Ramos (cell line): ENCODE measurements at regions not wholly inside any gene's neighbourhood (a gene's known extent, or its start where the extent isn't known, plus 50 kb on each side); places are given as distances from the start of the nearest gene placed in this dataset.

Source experiments
- in situ Hi-C: fragments of 300-500 bp; cut with MboI; formaldehyde crosslinking; loops from one replicate; pipeline ENCODE4 v1.14.3; 2022; ENCODE audit warnings: low sequenced_read_pairs; ENCODE audit not compliant: unreplicated experiment

- in situ Hi-C loops, result no loop called here
These were observed 92.8 kb upstream of the ELL2 start for GRCh38 chr5:96054311-96055030.

- in situ Hi-C loops, result no loop called here
These were observed 91.5 kb upstream of the ELL2 start for GRCh38 chr5:96053063-96053735.

GRCh38 chr5:96052374-96052773 lies 90.7 kb upstream of the ELL2 start:
- in situ Hi-C loops, result no loop called here

DNA sequence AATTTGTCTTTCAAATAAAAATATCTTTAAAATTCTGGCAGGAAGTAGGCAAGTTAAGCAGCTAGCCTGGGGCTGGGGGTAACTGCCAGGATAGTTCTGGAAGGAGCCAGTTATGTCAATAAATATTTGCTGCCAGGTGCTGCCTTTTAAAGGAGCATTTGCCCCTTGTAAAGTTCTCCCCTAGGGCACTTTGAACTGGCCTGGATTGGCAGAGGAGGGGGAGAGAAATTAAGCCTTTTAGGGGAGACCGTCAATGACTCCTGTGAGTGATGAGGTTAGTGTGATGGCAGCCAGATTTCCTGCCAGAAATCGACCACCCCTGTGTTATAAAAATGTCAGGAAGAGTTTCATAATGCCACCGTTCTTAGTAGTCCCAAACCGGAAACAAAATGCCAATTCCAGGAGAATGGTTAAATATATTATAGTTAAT lies 89.8 kb upstream of the ELL2 start:
- in situ Hi-C loops, result no loop called here

DNA sequence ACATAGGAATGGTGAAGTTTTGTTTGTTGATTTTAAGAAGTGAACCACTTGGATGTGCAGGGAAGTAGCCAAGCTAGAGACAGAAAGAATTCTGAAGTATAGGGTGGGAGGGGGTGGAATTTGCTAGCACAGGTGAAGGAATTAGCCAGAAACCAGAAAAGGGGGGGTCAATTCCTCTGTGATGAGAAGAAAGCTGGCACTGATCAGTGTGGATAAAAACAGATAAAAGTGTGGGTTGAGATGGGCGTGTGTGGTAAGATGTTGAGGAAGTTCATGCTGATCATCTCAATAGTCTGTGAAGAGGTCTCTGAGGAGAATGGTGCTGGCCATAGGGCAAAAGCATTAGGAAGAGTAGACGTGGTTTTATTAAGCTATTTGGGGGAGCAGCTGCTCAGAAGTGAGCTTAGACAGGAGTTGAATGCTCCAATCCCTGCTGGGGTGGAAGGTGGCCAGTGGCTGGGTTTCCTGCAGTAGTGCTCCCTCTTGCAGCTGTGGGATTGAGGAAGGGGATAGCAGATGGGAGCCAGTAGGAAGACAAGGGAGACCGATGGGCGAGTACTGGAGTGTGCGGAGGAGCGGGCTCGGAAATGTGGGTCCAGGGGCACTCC lies 88.7 kb upstream of the ELL2 start:
- in situ Hi-C loops, result no loop called here

DNA sequence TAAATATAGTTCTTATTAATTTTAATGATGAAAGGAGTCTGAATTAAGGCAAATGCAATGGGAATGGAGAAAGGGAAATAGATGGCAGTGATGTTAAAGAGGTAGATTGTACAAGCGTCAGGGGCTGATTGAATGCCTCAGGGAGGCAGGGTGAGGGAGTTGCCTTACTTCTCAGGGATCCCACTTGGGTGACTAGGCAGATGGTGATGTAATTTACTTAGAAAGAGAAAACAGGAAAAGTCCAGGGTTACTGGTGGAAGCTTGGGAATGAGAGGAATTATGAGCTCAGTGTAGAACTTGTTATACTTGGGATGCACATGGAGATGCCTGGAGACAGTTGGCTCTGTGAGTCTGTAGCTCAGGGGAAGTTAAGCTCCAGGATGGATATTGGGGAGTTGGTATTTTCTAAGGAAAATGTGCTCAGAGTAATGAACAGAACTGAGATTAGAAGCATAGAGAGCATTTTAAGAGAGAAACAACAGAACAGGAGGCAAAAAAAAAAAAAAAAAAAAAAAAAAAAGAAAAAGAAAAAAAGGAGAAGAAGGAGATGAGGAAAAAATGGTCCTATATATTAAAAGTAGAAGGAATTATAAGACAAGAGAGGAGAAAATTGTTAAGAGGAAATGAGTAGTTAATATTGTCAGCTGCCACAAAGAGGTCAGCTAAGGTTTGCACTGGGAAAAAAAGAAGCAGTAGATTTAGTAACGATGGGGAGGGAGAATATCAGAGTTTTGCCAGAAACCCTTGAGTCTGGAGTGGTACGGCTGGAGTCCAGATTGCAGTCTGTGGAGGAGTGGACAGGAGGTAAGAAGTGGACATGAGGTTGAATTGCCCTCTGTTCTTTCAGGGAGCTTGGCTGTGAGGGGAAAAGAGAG lies 88.0 kb upstream of the ELL2 start:
- in situ Hi-C loops, result no loop called here

DNA sequence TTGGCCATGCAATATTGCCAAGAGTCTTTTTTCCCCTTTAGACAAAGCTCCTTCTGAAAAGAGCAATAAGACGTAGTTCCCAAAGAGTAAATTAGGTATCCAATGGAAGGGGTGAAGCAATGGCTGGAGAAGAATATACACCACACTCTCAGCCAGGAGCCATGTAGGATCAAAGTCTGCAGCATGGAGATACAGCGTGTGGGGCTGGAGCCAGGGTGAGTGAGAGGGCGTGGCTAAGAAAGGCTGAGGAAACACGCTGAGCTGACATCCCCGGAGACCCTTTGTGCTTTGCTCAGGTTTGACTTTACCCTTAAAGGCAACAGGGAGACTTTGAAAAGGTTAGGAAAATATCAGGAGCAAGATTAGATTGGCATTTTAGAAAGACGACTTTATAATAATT lies 87.1 kb upstream of the ELL2 start:
- in situ Hi-C loops, result no loop called here

DNA sequence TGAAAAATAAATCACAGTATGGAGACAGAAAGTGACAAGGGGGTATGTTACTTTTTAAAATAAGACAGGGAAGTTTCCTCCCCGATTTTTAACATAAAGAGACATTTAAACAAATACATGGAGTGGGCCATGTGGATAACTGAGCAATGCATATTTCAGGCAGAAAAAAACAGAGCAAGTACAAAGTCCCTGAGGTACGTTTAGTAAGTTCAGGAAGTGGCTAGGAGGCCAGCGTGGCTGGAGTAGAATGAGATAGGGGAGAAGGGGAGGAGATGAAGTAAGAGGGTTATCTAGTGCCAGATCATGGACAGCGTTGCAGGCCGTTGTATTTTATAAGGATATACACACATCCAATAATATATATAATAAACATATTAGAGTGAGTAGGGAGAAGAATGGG lies 84.2 kb upstream of the ELL2 start:
- in situ Hi-C loops, result no loop called here

DNA sequence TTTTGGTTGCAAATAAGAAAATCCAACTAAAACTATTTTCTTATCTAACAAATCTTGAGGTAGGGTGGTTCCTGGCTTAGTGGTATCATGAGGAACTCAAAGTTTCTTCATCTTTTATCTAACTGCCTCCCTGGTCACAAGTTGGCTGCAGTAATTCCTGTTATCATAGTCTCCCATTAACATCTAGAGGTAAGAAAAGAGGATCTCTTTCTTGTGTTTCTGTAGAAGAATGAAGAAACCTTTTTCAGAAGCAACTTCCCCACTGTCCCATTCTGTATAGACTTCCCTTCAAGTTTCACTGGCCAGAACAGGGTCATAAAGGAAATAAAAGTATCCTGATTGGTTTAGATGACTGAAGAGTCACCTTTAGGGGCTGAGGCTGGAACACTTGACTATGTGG lies 81.8 kb upstream of the ELL2 start:
- in situ Hi-C loops, result no loop called here

DNA sequence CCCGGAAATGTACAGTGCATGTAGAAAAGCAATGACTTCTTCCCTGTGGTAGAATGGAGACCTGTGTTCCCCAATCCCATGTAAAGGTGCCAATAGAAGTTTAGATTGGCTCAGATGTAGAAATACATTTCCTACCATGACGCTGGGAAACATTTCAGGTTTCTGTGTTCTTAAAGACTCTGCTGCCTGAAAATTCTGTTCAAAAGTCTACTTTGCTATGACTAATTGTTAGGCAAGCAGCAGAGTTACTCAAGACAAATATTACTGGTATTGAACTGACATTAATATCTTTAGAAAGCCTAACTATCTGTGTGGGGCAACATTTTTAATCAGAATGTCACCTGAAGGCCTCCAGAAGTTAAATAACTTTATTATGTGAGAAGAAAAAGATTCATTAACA lies 75.5 kb upstream of the ELL2 start:
- in situ Hi-C loops, result no loop called here

DNA sequence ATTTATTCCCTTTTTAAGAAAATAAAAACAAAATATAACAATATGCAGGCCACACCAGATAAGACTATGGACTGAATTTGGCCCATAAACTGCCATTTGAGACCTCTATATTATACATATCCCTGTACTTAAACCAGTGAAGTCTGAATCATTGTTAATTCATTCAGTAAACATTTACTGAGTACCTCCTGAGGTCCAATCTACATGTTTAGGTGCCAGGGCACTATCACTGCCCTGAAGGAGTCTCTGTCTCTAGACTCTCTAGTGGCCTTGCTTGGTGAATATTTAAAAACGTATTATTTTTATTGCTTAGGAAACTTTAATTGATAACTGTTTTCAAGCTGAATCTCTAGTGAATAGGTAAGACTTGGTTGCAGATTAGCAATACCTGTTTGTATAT lies 74.7 kb upstream of the ELL2 start:
- in situ Hi-C loops, result no loop called here

DNA sequence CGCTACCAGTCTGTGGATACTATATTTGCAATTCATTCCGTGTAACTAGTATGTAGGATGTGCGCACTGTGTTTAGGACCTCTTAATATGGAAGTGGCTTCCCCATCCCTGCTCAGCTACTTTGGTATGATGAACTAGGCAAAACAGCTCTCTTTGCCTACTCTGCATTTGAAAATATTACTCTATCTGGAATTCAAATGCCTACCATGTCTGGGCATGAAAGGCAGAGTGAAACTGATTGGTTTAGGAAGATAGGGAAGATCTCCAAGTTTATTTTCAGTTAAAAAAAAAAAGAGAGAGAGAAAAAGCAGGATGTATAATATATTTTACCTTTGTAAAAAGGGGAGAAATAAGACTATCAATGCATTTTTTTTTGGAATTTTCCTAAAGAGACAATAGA lies 74.1 kb upstream of the ELL2 start:
- in situ Hi-C loops, result no loop called here

- in situ Hi-C loops, result no loop called here
These were observed 71.5 kb upstream of the ELL2 start for GRCh38 chr5:96033116-96033515.

DNA sequence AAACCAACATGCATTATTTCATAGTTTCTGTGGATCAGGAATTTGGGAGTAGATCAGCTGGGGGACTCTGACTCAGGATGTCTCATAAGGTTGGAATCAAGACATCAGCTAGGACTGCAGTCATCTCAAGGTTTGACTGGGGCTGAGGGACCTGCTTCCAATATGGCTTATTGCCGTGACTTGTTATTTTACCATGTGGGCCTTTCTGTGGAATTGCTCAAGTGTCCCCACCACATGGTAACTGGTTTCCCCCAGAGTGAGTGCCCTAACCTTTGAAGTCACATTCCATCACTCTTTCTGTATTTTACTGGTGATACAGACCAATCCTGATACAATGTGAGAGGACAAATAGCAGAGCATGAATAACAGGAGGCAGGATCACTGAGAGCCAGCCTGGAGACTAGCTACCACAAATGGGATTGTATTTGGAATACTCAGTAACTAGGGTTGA lies 70.2 kb upstream of the ELL2 start:
- in situ Hi-C loops, result no loop called here

- in situ Hi-C loops, result no loop called here
These were observed 69.5 kb upstream of the ELL2 start for GRCh38 chr5:96031180-96031579.

DNA sequence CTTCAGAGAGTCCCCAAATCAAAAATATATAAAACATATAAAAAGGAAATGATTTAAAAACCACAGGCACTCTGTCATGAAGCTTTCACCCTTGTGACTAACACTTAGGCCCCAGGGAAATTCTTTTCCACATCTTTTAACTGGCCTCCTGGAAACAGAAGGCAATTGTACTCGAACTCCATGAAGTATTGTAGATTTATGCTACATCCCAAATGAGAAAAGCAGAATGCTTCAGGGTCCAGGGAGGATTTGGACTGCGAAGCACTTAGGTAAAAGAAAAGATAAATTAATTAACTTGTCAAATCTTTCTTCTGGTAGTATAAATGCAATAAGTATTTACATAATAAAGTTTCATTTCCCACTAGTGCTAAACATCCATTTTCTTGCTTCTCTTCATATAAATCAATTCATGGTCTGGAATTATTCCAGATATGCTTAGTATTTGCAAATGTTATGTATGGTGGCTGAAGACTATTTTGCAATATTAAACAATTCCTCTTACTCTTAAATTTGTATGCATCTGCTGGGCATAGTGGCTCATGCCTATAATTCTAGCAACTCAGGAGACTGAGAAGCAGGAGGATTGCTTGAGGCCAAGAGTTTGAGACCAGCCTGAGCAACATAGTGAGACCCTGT lies 64.9 kb upstream of the ELL2 start:
- in situ Hi-C loops, result no loop called here

DNA sequence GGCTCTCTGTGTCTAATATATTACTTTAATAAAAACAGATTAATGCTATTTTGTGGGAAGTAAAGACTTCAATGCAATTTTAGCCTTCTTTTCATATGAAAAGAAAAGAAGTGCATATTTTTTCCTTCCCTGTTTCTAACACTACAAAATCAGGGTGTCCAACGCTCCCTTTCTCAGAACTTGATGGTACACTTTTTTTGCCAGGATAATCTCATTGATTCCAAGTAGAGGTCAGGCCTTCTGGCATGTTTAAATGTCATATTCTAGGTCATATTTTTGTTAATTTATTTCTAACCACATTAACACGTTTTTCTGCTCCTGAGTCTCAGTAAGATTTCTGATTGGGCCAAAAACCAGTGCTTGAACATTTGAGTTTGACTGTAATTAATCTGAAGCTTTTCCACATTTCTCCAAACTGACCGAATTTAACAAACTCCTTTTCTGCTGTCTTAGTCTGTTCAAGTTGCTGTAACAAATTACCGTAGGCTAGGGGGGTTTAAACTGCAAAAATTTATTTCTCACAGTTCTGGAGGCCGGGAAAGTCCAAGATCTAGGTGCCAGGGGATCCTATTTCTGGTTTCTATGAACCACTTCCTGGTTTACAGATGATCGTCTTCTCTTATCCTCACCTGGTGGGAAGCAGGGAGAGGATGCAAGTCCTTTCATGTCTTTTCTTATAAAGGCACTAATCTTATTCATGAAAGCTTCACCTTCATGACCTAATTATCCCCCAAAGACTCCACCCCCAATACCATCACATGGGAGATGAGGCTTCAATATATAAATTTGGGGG lies 63.2 kb upstream of the ELL2 start:
- in situ Hi-C loops, result no loop called here

- in situ Hi-C loops, result no loop called here
These were observed 61.9 kb upstream of the ELL2 start for GRCh38 chr5:96023518-96023917.

GRCh38 chr5:96022971-96023370 lies 61.3 kb upstream of the ELL2 start:
- in situ Hi-C loops, result no loop called here
